Bone marrow (tissue), 2 donors: ENCODE measurements at regions not wholly inside any gene's neighbourhood (a gene's known extent, or its start where the extent isn't known, plus 50 kb on each side); places are given as distances from the start of the nearest gene placed in this dataset.

Experiments
- DNase-seq, 2 donors: peaks; one replicate each; lab custom pipeline; 2025; lab: John Stamatoyannopoulos, UW

- DNase-seq = no peak
Measured at GRCh38 chr2:16002575-16002974, 62.2 kb downstream of the MYCN start.

- no peak for DNase-seq
Measured at GRCh38 chr2:16002144-16002543, 61.8 kb downstream of the MYCN start.

GRCh38 chr2:16000642-16001041 lies 60.3 kb downstream of the MYCN start:
- DNase-seq = no peak

GRCh38 chr2:15999596-16000469 lies 59.5 kb downstream of the MYCN start:
- DNase-seq = no peak

GRCh38 chr2:15997728-15998280 lies 57.5 kb downstream of the MYCN start:
- no peak for DNase-seq

- DNase-seq = no peak
Measured at GRCh38 chr2:15996536-15997423, 56.4 kb downstream of the MYCN start.
